Left hindlimb (tissue), 1 donor: ENCODE measurements at regions not wholly inside any gene's neighbourhood (a gene's known extent, or its start where the extent isn't known, plus 50 kb on each side); places are given as distances from the start of the nearest gene placed in this dataset.
"Not testable (repeated sequence)": the region's sequence is repeated elsewhere in the genome, so short reads cannot be mapped to it uniquely, and the experiment has no call there.

Experiments used
- DNase-seq: peaks from one replicate; pipeline ENCODE4 v3.0.0-alpha.2; 2018

DNA sequence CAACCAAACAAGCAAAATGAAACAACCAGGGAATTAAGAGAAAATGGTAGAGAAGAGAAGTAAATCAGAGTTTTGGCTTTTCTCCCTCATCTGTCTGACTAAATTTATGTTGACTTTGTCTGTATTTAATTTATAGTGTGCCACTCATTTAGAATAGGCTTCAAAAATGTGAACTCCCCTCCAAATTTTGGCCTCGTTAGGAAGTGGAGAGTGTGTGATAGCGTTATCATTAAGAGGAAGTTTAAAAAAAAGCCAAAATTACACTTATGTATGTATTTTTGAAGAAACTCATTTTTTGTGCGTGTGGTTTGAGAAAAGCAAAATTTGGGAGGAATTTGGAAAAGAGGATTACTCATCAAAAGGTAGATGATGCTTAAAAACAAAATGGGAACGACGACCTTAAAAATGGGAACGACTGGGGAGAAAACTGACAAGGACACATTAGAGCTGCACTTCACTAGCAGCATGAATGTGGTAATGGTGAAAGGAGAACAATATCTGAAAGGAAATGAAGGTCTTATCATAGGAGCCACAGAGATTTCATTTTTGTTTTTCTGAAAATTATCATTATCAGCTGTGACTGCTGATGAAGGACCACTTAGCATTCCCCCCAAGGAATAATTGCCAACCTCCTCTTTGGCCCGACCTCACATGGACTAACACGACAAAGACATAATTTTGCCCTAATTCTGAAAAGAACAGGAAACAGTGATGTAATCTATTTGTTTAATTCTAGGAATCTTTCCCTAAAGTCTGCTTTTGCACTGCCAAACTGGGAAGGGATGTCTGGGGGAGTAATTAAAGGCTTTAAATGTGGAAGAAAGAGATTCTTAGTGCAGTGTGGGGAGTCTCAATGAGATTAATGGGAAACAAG is 163.2 kb upstream of the P2RY1 start:
- no peak for DNase-seq

DNA sequence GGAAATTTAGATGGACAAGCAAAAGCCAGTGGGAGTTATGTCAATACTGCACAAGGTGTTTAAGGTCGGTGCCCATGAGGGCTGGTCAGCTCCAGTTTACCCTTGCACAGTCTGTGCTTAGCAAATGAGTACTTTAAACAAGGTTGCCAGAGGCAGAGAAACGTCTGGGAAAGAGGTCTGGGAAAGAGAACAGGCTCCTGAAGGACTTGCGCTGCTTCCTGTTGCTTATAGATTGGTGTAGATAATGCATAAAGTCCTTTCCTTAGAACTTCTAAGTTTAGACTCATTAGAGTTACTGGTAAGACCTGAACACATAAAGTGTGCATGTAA is 162.6 kb upstream of the P2RY1 start:
- no peak for DNase-seq

- no peak for DNase-seq
Observed at GRCh38 chr3:152676810-152677379, 158.0 kb upstream of the P2RY1 start.

DNA sequence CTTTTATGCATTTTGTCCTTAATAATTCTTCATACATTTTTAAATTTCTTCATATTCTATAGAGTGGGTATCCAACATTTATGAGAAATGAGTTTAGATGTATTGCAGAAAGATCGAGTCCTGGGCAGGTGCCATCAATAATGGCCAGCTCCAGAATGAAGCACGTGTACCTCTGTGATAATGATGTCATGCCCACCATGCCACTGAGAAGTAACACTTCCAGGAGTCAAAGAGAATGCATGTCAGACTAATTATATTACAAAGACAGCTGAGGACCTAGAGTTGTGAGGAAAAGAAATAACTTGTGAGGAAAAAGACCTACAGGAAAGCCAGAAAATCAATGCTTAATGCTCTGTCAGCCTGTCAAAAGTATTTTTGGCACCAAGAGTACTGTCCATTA is 157.4 kb upstream of the P2RY1 start:
- DNase-seq: no peak

GRCh38 chr3:152682477-152682876 is 152.5 kb upstream of the P2RY1 start:
- no peak for DNase-seq

GRCh38 chr3:152683521-152683999 is 151.4 kb upstream of the P2RY1 start:
- DNase-seq: no peak

DNA sequence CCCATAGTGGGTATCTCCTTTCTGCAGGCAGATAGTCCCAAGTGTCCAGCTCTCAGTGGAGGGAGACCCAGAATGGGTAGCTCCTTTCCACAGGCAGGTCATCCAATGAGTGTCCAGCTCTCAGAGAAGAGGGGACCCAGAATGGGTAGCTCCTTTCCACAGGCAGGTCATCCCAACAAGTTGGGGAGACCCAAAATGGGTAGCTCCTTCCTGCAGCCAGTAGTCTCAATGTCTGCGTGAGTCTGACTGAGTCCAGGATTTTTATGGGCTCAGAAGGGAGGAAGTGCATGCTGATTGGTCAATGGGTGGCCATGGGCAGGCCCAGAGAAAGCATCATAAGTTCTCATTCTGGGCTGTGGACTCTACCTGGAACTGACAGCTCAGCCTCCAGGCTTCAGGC is 150.7 kb upstream of the P2RY1 start:
- DNase-seq: no peak

- DNase-seq: no peak
Observed at GRCh38 chr3:152688313-152688712, 146.6 kb upstream of the P2RY1 start.

GRCh38 chr3:152692326-152692725 is 142.6 kb upstream of the P2RY1 start:
- DNase-seq: not testable (repeated sequence)

GRCh38 chr3:152693521-152694250 is 141.2 kb upstream of the P2RY1 start:
- not testable (repeated sequence) for DNase-seq

DNA sequence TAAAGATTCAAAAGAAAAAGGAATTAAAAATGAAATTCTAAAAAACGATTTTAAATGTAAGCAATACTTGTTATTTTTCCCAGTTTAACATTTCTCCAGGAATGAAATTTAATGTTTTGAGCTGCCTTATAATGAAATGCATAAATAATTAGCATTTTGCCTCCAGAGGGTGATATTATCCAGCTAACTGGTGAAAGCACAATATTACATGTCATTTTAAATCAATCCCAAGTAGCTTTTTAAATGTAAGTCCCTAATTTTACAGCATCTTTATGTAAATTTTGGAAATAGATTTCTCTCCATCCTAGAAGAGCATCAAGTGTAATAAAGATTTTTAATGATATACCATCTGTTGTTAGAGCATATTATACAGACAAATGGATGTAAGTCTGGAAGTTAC is 139.1 kb upstream of the P2RY1 start:
- no peak for DNase-seq

- no peak for DNase-seq
Observed at GRCh38 chr3:152696962-152697361, 138.0 kb upstream of the P2RY1 start.

DNA sequence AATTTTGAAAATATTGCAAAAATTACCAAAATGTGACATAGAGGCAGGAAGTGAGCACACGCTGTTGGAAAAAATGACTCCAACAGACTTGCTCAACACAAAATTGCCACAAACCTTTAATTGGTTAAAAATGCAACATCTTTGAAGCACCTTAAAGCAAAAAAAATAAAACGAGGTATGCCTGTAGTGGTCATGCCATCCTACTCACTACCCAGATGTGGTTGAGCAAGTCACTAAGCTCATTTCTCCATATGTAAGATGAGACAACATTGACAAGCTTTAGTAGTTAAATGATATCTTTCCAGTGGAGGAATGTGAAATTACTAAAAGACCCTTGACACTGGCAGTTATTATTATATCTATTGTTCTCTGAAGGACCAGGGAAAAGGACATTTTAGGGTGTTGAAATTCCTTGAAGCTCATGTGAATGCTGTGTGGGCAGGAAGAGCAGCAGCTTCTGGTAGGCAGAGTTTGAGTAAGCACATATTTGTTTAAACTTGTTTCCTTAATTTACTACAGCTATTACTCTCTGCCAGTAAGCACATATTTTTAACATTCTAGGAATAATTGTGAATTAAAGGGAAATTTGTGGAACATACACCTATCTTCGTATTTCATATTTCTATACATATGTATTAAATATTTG is 131.6 kb upstream of the P2RY1 start:
- no peak for DNase-seq

DNA sequence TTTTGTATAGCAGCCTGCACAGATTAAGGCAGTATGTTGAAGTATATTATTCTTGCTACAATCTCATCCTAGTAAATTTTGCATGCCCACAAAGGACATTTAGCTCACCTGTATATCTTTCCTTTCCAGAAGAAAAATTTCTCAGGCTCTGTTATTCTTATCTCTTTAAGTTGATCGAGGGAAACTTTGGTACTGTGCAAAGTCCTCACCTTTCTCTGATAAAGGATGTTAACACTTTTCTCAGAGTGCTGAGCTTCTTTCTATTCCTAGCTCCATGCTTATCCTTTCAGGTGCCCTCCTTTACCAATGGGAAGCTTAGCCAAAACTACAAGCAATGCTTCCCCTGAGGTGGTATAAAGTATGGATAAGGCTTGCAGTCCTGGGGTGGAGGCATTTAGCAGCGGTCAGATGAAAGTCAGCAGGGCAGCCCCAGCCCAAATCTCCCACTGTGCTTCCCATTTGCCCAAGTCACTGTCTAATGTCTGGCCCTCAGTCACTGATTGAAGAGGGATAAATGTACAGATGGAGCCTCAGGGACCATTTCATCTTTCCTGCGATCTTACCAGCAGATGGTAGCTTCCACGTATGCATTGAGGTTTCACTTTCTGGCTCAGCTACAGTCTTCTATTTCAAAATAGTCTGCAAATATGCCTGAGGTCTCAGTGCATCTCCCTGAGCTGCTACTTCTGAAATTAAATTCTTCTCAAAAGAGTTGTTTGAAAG is 127.8 kb upstream of the P2RY1 start:
- DNase-seq: no peak

- DNase-seq: no peak
Observed at GRCh38 chr3:152709659-152710058, 125.3 kb upstream of the P2RY1 start.

DNA sequence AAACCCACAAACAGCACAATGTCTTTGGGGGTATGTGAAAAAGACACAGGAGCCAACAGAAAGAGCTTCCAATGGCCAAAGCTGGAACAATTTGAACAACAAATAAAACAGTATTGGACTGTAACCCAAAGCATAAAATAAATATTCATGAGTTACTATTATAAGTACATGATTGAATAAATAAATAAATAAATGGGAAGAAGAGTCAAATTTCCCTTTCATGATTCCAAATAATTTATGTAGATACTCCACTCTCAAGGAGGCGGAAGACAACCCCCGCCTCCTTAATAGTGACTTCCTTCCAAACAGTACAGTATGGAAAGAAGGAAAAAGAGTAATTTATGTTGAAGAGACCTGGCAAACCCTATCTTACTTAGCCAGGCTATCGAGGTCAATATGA is 124.4 kb upstream of the P2RY1 start:
- no peak for DNase-seq

DNA sequence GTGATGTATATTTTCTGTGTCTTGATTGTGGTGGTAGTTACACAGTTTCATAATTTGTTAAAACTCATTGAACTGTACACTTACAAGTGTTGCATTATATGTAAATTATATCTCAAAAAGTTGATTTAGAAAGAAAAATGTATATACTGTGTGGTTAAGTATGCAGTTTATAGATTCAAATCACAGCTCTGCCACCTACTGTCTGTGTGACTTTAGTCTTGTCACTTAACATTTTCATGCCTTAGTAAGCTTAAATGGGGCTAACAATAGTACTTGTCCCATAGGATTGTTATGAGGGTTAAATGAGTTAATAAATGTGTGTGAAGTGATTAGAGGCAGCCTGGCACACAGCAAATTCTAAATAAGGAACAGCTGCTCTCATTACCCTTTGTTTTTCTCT is 120.9 kb upstream of the P2RY1 start:
- DNase-seq: no peak

GRCh38 chr3:152714507-152714906 is 120.4 kb upstream of the P2RY1 start:
- no peak for DNase-seq

GRCh38 chr3:152717252-152717651 is 117.7 kb upstream of the P2RY1 start:
- DNase-seq: no peak

GRCh38 chr3:152718810-152719209 is 116.1 kb upstream of the P2RY1 start:
- no peak for DNase-seq

DNA sequence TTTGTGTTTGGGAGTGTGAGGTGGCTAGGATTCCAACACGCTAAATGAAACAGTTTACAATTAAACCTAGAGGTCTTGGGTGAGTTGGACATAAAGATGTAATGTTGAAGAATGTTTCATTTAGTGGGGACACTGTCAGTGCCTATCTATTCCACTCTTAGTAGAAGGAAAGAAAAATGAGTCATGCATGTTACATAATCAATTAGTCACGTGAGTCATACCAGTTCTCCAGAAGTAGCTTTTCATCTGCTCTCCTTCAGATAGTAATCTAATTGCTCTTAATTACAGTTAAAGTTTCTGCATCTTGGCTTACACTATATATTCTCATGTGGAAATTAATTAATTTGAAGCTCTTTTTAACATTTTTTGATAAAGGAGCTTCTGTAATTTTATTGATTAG is 115.7 kb upstream of the P2RY1 start:
- DNase-seq: no peak

DNA sequence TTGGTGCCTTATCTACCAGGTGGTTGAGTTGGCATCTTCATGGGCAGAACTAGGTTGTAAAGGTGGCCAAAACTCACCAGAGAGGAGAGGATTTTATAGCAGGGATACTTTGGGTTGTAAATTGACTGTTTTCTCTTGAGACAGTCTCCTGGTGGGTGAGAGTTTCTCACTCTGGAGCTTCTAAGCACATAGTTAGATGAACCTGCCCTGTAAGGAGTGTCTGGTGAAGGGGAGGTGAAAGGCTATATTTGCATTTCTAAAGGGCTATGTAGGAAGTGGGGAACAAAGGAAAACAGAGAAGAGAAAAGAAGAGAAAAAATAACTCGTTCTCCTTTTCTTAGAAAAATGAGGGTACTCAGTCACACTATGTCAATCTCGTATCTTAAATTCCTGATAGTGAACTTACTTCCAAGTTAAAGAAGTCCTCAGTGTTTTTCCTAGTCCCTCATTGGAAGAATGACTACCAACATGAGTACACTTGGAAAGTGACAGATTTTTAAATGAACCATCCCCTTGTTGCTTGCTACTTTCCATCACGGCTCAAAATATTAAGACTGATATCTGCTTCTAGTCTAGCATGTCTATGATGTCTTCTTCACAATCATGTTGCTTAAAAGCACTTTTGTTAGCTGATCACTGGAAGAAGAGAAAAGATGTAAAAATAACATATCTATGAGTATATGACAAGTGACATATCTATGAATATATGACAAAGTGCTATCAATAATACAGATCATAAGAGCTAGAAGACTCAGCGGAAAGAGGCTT is 113.8 kb upstream of the P2RY1 start:
- DNase-seq: no peak
